HG03521 (cell line): ENCODE measurements at regions not wholly inside any gene's neighbourhood (a gene's known extent, or its start where the extent isn't known, plus 50 kb on each side); places are given as distances from the start of the nearest gene placed in this dataset.

Source experiments
- ATAC-seq: cut with Tn5 transposase; IDR thresholded peaks from one replicate; pipeline ENCODE4 v1.9.1; 2021; ENCODE audit warnings: mild to moderate bottlenecking, moderate library complexity; ENCODE audit not compliant: unreplicated experiment

- ATAC-seq = no peak
Observed at GRCh38 chr11:111098091-111098490, 147.4 kb upstream of the POU2AF2 start.

GRCh38 chr11:111097191-111097590, 148.3 kb upstream of the POU2AF2 start:
- ATAC-seq = no peak

- no peak for ATAC-seq
Observed at GRCh38 chr11:111095327-111095726, 150.2 kb upstream of the POU2AF2 start.

- ATAC-seq = no peak
Observed at GRCh38 chr11:111093061-111093460, 152.5 kb upstream of the POU2AF2 start.

GRCh38 chr11:111091321-111091938, 154.1 kb upstream of the POU2AF2 start:
- ATAC-seq = no peak

GRCh38 chr11:111089759-111090158, 155.8 kb upstream of the POU2AF2 start:
- no peak for ATAC-seq

- ATAC-seq = no peak
Observed at GRCh38 chr11:111088847-111089355, 156.6 kb upstream of the POU2AF2 start.

- no peak for ATAC-seq
Observed at GRCh38 chr11:111086058-111086457, 159.5 kb upstream of the POU2AF2 start.

- no peak for ATAC-seq
Observed at GRCh38 chr11:111082664-111083063, 162.9 kb upstream of the POU2AF2 start.

GRCh38 chr11:111081021-111081511, 164.5 kb upstream of the POU2AF2 start:
- ATAC-seq = no peak

GRCh38 chr11:111077530-111078322, 167.8 kb upstream of the POU2AF2 start:
- ATAC-seq = no peak

- ATAC-seq = no peak
Observed at GRCh38 chr11:111069066-111069465, 176.5 kb upstream of the POU2AF2 start.

- ATAC-seq = no peak
Observed at GRCh38 chr11:111067994-111068393, 177.5 kb upstream of the POU2AF2 start.

GRCh38 chr11:111066846-111067245, 178.7 kb upstream of the POU2AF2 start:
- ATAC-seq = no peak

- ATAC-seq = no peak
Observed at GRCh38 chr11:111063726-111064517, 181.6 kb upstream of the POU2AF2 start.

- no peak for ATAC-seq
Observed at GRCh38 chr11:111062420-111062819, 183.1 kb upstream of the POU2AF2 start.

GRCh38 chr11:111059726-111060125, 185.8 kb upstream of the POU2AF2 start:
- no peak for ATAC-seq

- no peak for ATAC-seq
Observed at GRCh38 chr11:111049131-111049530, 196.4 kb upstream of the POU2AF2 start.

GRCh38 chr11:111047374-111047773, 198.2 kb upstream of the POU2AF2 start:
- no peak for ATAC-seq

GRCh38 chr11:111046291-111046690, 199.2 kb upstream of the POU2AF2 start:
- ATAC-seq = no peak

- ATAC-seq = no peak
Observed at GRCh38 chr11:111045874-111046273, 199.7 kb upstream of the POU2AF2 start.
